GM12878 (cell line): ENCODE measurements at regions not wholly inside any gene's neighbourhood (a gene's known extent, or its start where the extent isn't known, plus 50 kb on each side); places are given as distances from the start of the nearest gene placed in this dataset.

Source experiments
- HDAC2 ChIP-seq: fragments of 200-600 bp; sonication (generic); IDR thresholded peaks from 2 replicates; pipeline ENCODE4 v1.6.1; 2017
- SMC3 ChIP-seq: IDR thresholded peaks from 2 replicates; pipeline ENCODE4 v1.6.1; 2011; ENCODE audit warnings: low read length, improper control_type of control experiment, borderline replicate concordance
- ZNF274 ChIP-seq: IDR thresholded peaks from one replicate; pipeline ENCODE4 v1.8.0; 2011; ENCODE audit not compliant: insufficient read length, insufficient read depth

- TF ChIP-seq HDAC2 (no peak), ZNF274 (no peak), SMC3 (no peak)
Measured at GRCh38 chr12:131390412-131391334, 320.2 kb upstream of the SFSWAP start.
